Fibroblast of lung (primary cell): ENCODE measurements at regions not wholly inside any gene's neighbourhood (a gene's known extent, or its start where the extent isn't known, plus 50 kb on each side); places are given as distances from the start of the nearest gene placed in this dataset.

ENCODE experiments used
- DNase-seq, 2 donors: peaks; one replicate each; pipeline versions ENCODE4 v3.0.0 to v3.0.0-alpha.2; 2010; ENCODE audit warnings: low read depth in 2 of 2
- H2AFZ ChIP-seq: 2 replicates; pipeline ENCODE4 v1.5.1; 2012; ENCODE audit warnings: low read length, control low read depth, inconsistent platforms
- H3K27ac ChIP-seq: 2 replicates; pipeline ENCODE4 v1.5.1; 2011; ENCODE audit warnings: low read length, control low read depth; ENCODE audit not compliant: insufficient read depth
- H3K27me3 ChIP-seq: 2 replicates; pipeline ENCODE4 v1.5.1; 2011; ENCODE audit warnings: mild to moderate bottlenecking, low read length; ENCODE audit not compliant: control insufficient read depth, insufficient read depth
- H3K36me3 ChIP-seq: 2 replicates; pipeline ENCODE4 v1.5.1; 2011; ENCODE audit warnings: low read length; ENCODE audit not compliant: control insufficient read depth, insufficient read depth
- H3K4me1 ChIP-seq: 2 replicates; pipeline ENCODE4 v1.5.1; 2011; ENCODE audit warnings: low read length; ENCODE audit not compliant: control insufficient read depth, insufficient read depth; ENCODE audit errors: extremely low read depth
- H3K4me2 ChIP-seq: 2 replicates; pipeline ENCODE4 v1.5.1; 2011; ENCODE audit warnings: low read length, control low read depth; ENCODE audit not compliant: insufficient read depth; ENCODE audit errors: extremely low read depth
- H3K4me3 ChIP-seq, 4 experiments: fragments of 200-600 bp in 1 of 4; sonication (generic) in 1 of 4; replicated peaks in 1 of 4; 2 replicates each; pipeline ENCODE4 v1.5.1; 2011 to 2016; ENCODE audit warnings: low read length in 4 of 4, low read depth in 3 of 4, mild to moderate bottlenecking in 3 of 4, control low read depth in 2 of 4, inconsistent platforms in 1 of 4, mixed read lengths in 1 of 4; ENCODE audit not compliant: insufficient read depth in 1 of 4; ENCODE audit errors: control extremely low read depth in 1 of 4
- H3K79me2 ChIP-seq: 2 replicates; pipeline ENCODE4 v1.5.1; 2012; ENCODE audit warnings: mild to moderate bottlenecking, low read length, inconsistent platforms; ENCODE audit not compliant: control insufficient read depth, insufficient read depth
- H3K9ac ChIP-seq: 2 replicates; pipeline ENCODE4 v1.5.1; 2011; ENCODE audit warnings: mild to moderate bottlenecking, low read length, control low read depth; ENCODE audit not compliant: insufficient read depth
- H3K9me3 ChIP-seq: 2 replicates; pipeline ENCODE4 v1.5.1; 2012; ENCODE audit warnings: low read depth, low read length; ENCODE audit not compliant: control insufficient read depth, insufficient read depth
- H4K20me1 ChIP-seq: 2 replicates; pipeline ENCODE4 v1.5.1; 2011; ENCODE audit warnings: low read length; ENCODE audit not compliant: control insufficient read depth, insufficient read depth; ENCODE audit errors: extremely low read depth
- EZH2 ChIP-seq: IDR thresholded peaks from 2 replicates; pipeline ENCODE4 v1.5.1; 2012; ENCODE audit warnings: low read length, control low read depth, mild to moderate bottlenecking; ENCODE audit errors: missing control alignments
- TF ChIP-seq, protein P1 (sequence below), 2 donors: IDR thresholded peaks in 1 of 2; conservative IDR thresholded peaks in 1 of 2; 1 replicate in 1 of 2; 2 replicates in 1 of 2; pipeline ENCODE4 v1.5.1; 2011 to 2012; ENCODE audit warnings: low read length in 2 of 2, control low read depth in 1 of 2, inconsistent platforms in 1 of 2, low read depth in 1 of 2, mild to moderate bottlenecking in 1 of 2

DNA sequence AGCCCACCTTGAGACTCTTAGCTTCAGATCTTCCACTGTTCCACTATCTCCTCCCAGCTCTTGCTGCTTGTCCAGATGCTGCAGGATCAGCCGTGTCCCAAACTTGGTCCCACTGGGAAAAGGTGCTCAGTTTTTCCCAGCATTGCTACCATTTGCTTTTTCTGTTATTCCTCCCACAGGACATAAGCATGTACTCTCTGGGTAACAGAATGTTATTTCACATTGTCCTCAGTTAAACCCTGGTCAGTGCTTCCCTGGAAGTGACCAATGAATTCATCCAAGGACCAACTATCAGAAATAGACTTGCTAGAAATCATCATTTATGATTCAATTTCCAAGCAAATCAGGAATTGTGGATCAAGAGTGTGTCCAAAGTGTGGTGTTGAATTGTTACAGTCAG lies 179.2 kb upstream of the ZNF32 start:
- no peak for TF ChIP-seq EZH2
- TF ChIP-seq, protein P1, sequence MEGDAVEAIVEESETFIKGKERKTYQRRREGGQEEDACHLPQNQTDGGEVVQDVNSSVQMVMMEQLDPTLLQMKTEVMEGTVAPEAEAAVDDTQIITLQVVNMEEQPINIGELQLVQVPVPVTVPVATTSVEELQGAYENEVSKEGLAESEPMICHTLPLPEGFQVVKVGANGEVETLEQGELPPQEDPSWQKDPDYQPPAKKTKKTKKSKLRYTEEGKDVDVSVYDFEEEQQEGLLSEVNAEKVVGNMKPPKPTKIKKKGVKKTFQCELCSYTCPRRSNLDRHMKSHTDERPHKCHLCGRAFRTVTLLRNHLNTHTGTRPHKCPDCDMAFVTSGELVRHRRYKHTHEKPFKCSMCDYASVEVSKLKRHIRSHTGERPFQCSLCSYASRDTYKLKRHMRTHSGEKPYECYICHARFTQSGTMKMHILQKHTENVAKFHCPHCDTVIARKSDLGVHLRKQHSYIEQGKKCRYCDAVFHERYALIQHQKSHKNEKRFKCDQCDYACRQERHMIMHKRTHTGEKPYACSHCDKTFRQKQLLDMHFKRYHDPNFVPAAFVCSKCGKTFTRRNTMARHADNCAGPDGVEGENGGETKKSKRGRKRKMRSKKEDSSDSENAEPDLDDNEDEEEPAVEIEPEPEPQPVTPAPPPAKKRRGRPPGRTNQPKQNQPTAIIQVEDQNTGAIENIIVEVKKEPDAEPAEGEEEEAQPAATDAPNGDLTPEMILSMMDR (conservative IDR thresholded peaks at IDR 0.05 in 1 of 2, IDR thresholded peaks at IDR 0.05 in 1 of 2; ENCODE audit: low read depth in 1 of 2, low read length in 2 of 2), result no peak
- Histone ChIP-seq H3K4me2 (no peak overlapping the region), H3K27me3 (no peaks in the 10 kb centered on the region)

DNA sequence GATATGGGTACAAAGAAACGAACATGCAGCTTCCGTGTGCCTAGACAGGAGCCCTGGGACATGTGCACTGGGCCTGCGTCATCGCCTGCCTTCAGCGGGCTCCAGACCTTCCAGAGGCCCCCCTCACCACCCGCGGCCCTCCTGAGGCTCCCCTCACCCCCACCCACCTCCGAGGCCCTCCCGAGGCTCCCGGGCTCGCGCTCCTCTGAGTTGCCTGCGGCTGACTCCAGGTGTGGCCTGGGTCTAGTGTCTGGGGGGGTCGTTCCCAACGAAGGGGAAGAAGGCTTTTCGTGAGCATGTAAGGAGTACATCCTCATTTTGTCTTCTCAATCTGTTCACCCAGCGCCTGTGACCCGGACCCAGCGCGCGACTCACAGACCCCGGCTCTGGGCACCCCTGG lies 177.3 kb upstream of the ZNF32 start:
- DNase-seq, result no peak
- H3K9ac ChIP-seq, result no peak overlapping the region
- no peaks in the 10 kb centered on the region for H3K27me3 ChIP-seq
- H2AFZ ChIP-seq, result no peak overlapping the region
- TF ChIP-seq, protein P1 (conservative IDR thresholded peaks at IDR 0.05 in 1 of 2, IDR thresholded peaks at IDR 0.05 in 1 of 2; ENCODE audit: low read depth in 1 of 2, low read length in 2 of 2), result no peak
- TF ChIP-seq EZH2, result no peak
- H3K27ac ChIP-seq, result no peak overlapping the region
- H3K79me2 ChIP-seq, result no peaks in the 10 kb centered on the region
- no peaks in the 10 kb centered on the region for H3K36me3 ChIP-seq
- no peak overlapping the region for H3K4me3 ChIP-seq
- peaks cover 15% of the 10 kb centered on the region for H3K4me1 ChIP-seq
- no peak overlapping the region for H3K4me2 ChIP-seq
- H4K20me1 ChIP-seq, result no peaks in the 10 kb centered on the region
- H3K9me3 ChIP-seq, result no peaks in the 10 kb centered on the region

More for the DNA sequence above, 179.2 kb upstream of the ZNF32 start:
- Histone ChIP-seq H3K9ac (no peak overlapping the region), H3K9me3 (no peaks in the 10 kb centered on the region), H3K4me1 (peaks cover 14% of the 10 kb centered on the region), H2AFZ (no peak overlapping the region), H3K36me3 (no peaks in the 10 kb centered on the region), H3K79me2 (no peaks in the 10 kb centered on the region), H4K20me1 (no peaks in the 10 kb centered on the region), H3K4me3 (no peak overlapping the region), H3K27ac (no peak overlapping the region)
- DNase-seq, result no peak

DNA sequence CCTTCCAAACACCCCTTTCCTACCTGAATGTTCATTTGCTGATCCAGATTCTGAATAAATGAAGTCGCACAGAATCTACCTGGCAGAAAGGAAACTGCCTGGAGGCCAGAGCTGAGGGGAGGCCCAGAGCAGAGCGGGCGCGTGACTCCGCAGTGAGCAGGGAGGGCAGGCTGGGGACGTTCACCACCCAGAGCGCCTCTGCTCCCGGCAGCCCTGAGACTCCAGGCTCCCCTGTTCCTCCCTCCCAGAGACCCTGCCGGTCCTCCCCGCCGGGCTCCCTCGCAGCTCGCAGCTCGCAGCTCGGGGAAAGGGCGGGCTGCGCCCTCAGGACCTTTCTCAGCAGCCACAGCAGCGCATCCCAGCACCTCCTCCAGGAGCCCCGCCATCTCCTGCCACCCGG lies 176.7 kb upstream of the ZNF32 start:
- Histone ChIP-seq H4K20me1 (no peaks in the 10 kb centered on the region), H2AFZ (no peak overlapping the region), H3K4me1 (peaks cover 17% of the 10 kb centered on the region), H3K9ac (peak overlapping the region; percentile 54), H3K27me3 (no peaks in the 10 kb centered on the region), H3K36me3 (no peaks in the 10 kb centered on the region), H3K79me2 (no peaks in the 10 kb centered on the region), H3K27ac (peak overlapping the region; percentile 41), H3K9me3 (no peaks in the 10 kb centered on the region), H3K4me2 (peak overlapping the region; percentile 15), H3K4me3 (no peak overlapping the region)
- no peak for TF ChIP-seq EZH2
- TF ChIP-seq, protein P1 (conservative IDR thresholded peaks at IDR 0.05 in 1 of 2, IDR thresholded peaks at IDR 0.05 in 1 of 2; ENCODE audit: low read depth in 1 of 2, low read length in 2 of 2), result no peak
- DNase-seq, result no peak
